ENCODE measurements at regions not wholly inside any gene's neighbourhood (a gene's known extent, or its start where the extent isn't known, plus 50 kb on each side); places are given as distances from the start of the nearest gene placed in this dataset.

GRCh38 chr3:59506191-59506590, 456.4 kb upstream of the CFAP20DC start:
- in situ Hi-C loops (cut with MboI; ENCODE audit: low sequenced_read_pairs in 4 of 4) (no loop called here), intact Hi-C loops (cut with DNase I; ENCODE audit: low total_unique reads) (no loop called here)
- H3K4me1 ChIP-seq = no peaks in the 10 kb centered on the region
- H3K27ac ChIP-seq = no peak overlapping the region
- DNase-seq (no peak), ATAC-seq (no peak)
- H3K4me3 ChIP-seq = no peak overlapping the region
- no peaks in the 10 kb centered on the region for H3K27me3 ChIP-seq
- H3K9me3 ChIP-seq = no peaks in the 10 kb centered on the region
- TF ChIP-seq CTCF (IDR thresholded peaks at IDR 0.05 in 4 of 5, conservative IDR thresholded peaks at IDR 0.05 in 1 of 5) (no peak), POLR2A (IDR thresholded peaks at IDR 0.05) (no peak)
- H3K36me3 ChIP-seq = no peaks in the 10 kb centered on the region

- Histone ChIP-seq H3K4me3 (no peak overlapping the region), H3K9me3 (no peaks in the 10 kb centered on the region), H3K27ac (no peak overlapping the region), H3K27me3 (no peaks in the 10 kb centered on the region), H3K36me3 (no peaks in the 10 kb centered on the region), H3K4me1 (no peaks in the 10 kb centered on the region)
- no peak for TF ChIP-seq CTCF (IDR thresholded peaks at IDR 0.05 in 4 of 5, conservative IDR thresholded peaks at IDR 0.05 in 1 of 5)
- TF ChIP-seq POLR2A (IDR thresholded peaks at IDR 0.05) = no peak
- DNase-seq (no peak), ATAC-seq (no peak)
- intact Hi-C loops (cut with DNase I; ENCODE audit: low total_unique reads) = no loop called here
- in situ Hi-C loops (cut with MboI; ENCODE audit: low sequenced_read_pairs in 4 of 4) = no loop called here
Measured at GRCh38 chr3:59503441-59503840, 453.6 kb upstream of the CFAP20DC start.

GRCh38 chr3:59502806-59503205, 453.0 kb upstream of the CFAP20DC start:
- in situ Hi-C loops (cut with MboI; ENCODE audit: low sequenced_read_pairs in 4 of 4) (no loop called here), intact Hi-C loops (cut with DNase I; ENCODE audit: low total_unique reads) (no loop called here)
- H3K9me3 ChIP-seq = no peaks in the 10 kb centered on the region
- DNase-seq (no peak), ATAC-seq (no peak)
- no peaks in the 10 kb centered on the region for H3K27me3 ChIP-seq
- no peak for TF ChIP-seq CTCF (IDR thresholded peaks at IDR 0.05 in 4 of 5, conservative IDR thresholded peaks at IDR 0.05 in 1 of 5)
- no peak for TF ChIP-seq POLR2A (IDR thresholded peaks at IDR 0.05)
- no peak overlapping the region for H3K27ac ChIP-seq
- H3K36me3 ChIP-seq = no peaks in the 10 kb centered on the region
- H3K4me3 ChIP-seq = no peak overlapping the region
- H3K4me1 ChIP-seq = no peaks in the 10 kb centered on the region

- Histone ChIP-seq H3K27me3 (no peaks in the 10 kb centered on the region), H3K4me3 (no peak overlapping the region), H3K36me3 (no peaks in the 10 kb centered on the region), H3K4me1 (no peaks in the 10 kb centered on the region), H3K9me3 (no peaks in the 10 kb centered on the region), H3K27ac (no peak overlapping the region)
- TF ChIP-seq POLR2A (IDR thresholded peaks at IDR 0.05) (no peak), CTCF (IDR thresholded peaks at IDR 0.05 in 4 of 5, conservative IDR thresholded peaks at IDR 0.05 in 1 of 5) (no peak)
- intact Hi-C loops (cut with DNase I; ENCODE audit: low total_unique reads) (no loop called here), in situ Hi-C loops (cut with MboI; ENCODE audit: low sequenced_read_pairs in 4 of 4) (no loop called here)
- DNase-seq (no peak), ATAC-seq (no peak)
Measured at GRCh38 chr3:59499954-59500353, 450.1 kb upstream of the CFAP20DC start.

GRCh38 chr3:59499000-59499399, 449.2 kb upstream of the CFAP20DC start:
- TF ChIP-seq POLR2A (IDR thresholded peaks at IDR 0.05) = no peak
- no peak for TF ChIP-seq CTCF (IDR thresholded peaks at IDR 0.05 in 4 of 5, conservative IDR thresholded peaks at IDR 0.05 in 1 of 5)
- H3K4me3 ChIP-seq = no peak overlapping the region
- no peaks in the 10 kb centered on the region for H3K27me3 ChIP-seq
- no peaks in the 10 kb centered on the region for H3K36me3 ChIP-seq
- no peaks in the 10 kb centered on the region for H3K4me1 ChIP-seq
- no peak for DNase-seq
- intact Hi-C loops (cut with DNase I; ENCODE audit: low total_unique reads) = no loop called here
- no peak for ATAC-seq
- in situ Hi-C loops (cut with MboI; ENCODE audit: low sequenced_read_pairs in 4 of 4) = no loop called here
- no peak overlapping the region for H3K27ac ChIP-seq
- no peaks in the 10 kb centered on the region for H3K9me3 ChIP-seq

Data from gastrocnemius medialis (tissue), 4 donors.